HEK293 (cell line): ENCODE measurements at regions not wholly inside any gene's neighbourhood (a gene's known extent, or its start where the extent isn't known, plus 50 kb on each side); places are given as distances from the start of the nearest gene placed in this dataset.

Source experiments
- CTCF ChIA-PET: fragments of 350-600 bp; formaldehyde crosslinking; extraction: SDS; loops from one replicate; lab custom pipeline; 2021; ENCODE audit warnings: antibody characterized with exemption; lab: Yijun Ruan, JAX
- POLR2A ChIA-PET: fragments of 300-600 bp; formaldehyde crosslinking; extraction: SDS; loops from one replicate; lab custom pipeline; 2020; ENCODE audit warnings: antibody characterized with exemption, inconsistent platforms; lab: Yijun Ruan, JAX
- H3K27ac ChIP-seq: fragments of 200-500 bp; sonication (Bioruptor generic); 2 replicates; pipeline ENCODE4 v1.5.1; 2014; ENCODE audit warnings: low read depth, low read length, control low read depth, inconsistent platforms; ENCODE audit errors: extremely low read depth
- H3K36me3 ChIP-seq, 2 experiments: fragments of 200-500 bp in 1 of 2; sonication (Bioruptor generic) in 1 of 2; 1 replicate in 1 of 2; 2 replicates in 1 of 2; pipeline ENCODE4 v1.5.1; 2014 to 2017; ENCODE audit warnings: inconsistent platforms in 2 of 2, low read length in 2 of 2; ENCODE audit not compliant: control insufficient read depth in 2 of 2, insufficient read depth in 1 of 2
- H3K4me1 ChIP-seq: fragments of 200-500 bp; sonication (Bioruptor generic); 2 replicates; pipeline ENCODE4 v1.5.1; 2014; ENCODE audit warnings: mild to moderate bottlenecking, low read length, inconsistent platforms; ENCODE audit not compliant: control insufficient read depth, insufficient read depth
- H3K4me3 ChIP-seq: 2 replicates; pipeline ENCODE4 v1.5.1; 2011; ENCODE audit warnings: low read depth, mild to moderate bottlenecking, control low read depth, low read length, moderate library complexity
- H3K9me3 ChIP-seq: fragments of 200-500 bp; sonication (Bioruptor generic); 2 replicates; pipeline ENCODE4 v1.5.1; 2014; ENCODE audit warnings: low read depth, low read length, inconsistent platforms; ENCODE audit not compliant: control insufficient read depth, insufficient read depth
- EGR2 ChIP-seq: fragments of 450-650 bp; formaldehyde crosslinking; IDR thresholded peaks from 2 replicates; pipeline ENCODE4 v1.5.1; 2016; ENCODE audit warnings: low read depth, missing biosample characterization, missing genetic modification characterization
- MZF1 ChIP-seq: fragments of 450-650 bp; formaldehyde crosslinking; IDR thresholded peaks from 2 replicates; pipeline ENCODE4 v1.5.1; 2017; ENCODE audit warnings: missing biosample characterization, missing genetic modification characterization, borderline replicate concordance
- SP3 ChIP-seq: fragments of 450-650 bp; formaldehyde crosslinking; IDR thresholded peaks from 2 replicates; pipeline ENCODE4 v1.5.1; 2016; ENCODE audit warnings: missing biosample characterization, missing genetic modification characterization
- ZBTB17 ChIP-seq: fragments of 450-650 bp; formaldehyde crosslinking; IDR thresholded peaks from 2 replicates; pipeline ENCODE4 v1.5.1; 2016; ENCODE audit warnings: missing biosample characterization, missing genetic modification characterization
- ZBTB20 ChIP-seq: fragments of 450-650 bp; formaldehyde crosslinking; IDR thresholded peaks from 2 replicates; pipeline ENCODE4 v1.5.1; 2016; ENCODE audit warnings: missing biosample characterization, missing genetic modification characterization
- ZNF10 ChIP-seq: fragments of 450-650 bp; formaldehyde crosslinking; IDR thresholded peaks from 2 replicates; pipeline ENCODE4 v1.5.1; 2017; ENCODE audit warnings: missing biosample characterization, missing genetic modification characterization
- ZNF132 ChIP-seq: fragments of 450-650 bp; formaldehyde crosslinking; IDR thresholded peaks from 2 replicates; pipeline ENCODE4 v1.5.1; 2017; ENCODE audit warnings: missing biosample characterization, missing genetic modification characterization, borderline replicate concordance
- ZNF155 ChIP-seq: fragments of 450-650 bp; formaldehyde crosslinking; IDR thresholded peaks from 2 replicates; pipeline ENCODE4 v1.5.1; 2016; ENCODE audit warnings: missing biosample characterization, missing genetic modification characterization
- ZNF157 ChIP-seq: fragments of 450-650 bp; formaldehyde crosslinking; IDR thresholded peaks from 2 replicates; pipeline ENCODE4 v1.5.1; 2016; ENCODE audit warnings: missing biosample characterization, missing genetic modification characterization
- ZNF174 ChIP-seq: fragments of 450-650 bp; formaldehyde crosslinking; IDR thresholded peaks from 2 replicates; pipeline ENCODE4 v1.5.0; 2017; ENCODE audit warnings: missing biosample characterization, mild to moderate bottlenecking, missing genetic modification characterization
- ZNF175 ChIP-seq: fragments of 450-650 bp; formaldehyde crosslinking; IDR thresholded peaks from 2 replicates; pipeline ENCODE4 v1.5.1; 2016; ENCODE audit warnings: missing biosample characterization, missing genetic modification characterization
- ZNF184 ChIP-seq: fragments of 450-650 bp; IDR thresholded peaks from 2 replicates; pipeline ENCODE4 v1.5.1; 2018; ENCODE audit warnings: missing biosample characterization, mild to moderate bottlenecking, missing genetic modification characterization
- ZNF2 ChIP-seq: fragments of 450-650 bp; formaldehyde crosslinking; IDR thresholded peaks from 2 replicates; pipeline ENCODE4 v1.5.1; 2016; ENCODE audit warnings: missing biosample characterization, missing genetic modification characterization
- ZNF223 ChIP-seq: fragments of 450-650 bp; formaldehyde crosslinking; IDR thresholded peaks from 2 replicates; pipeline ENCODE4 v1.5.1; 2016; ENCODE audit warnings: missing biosample characterization, missing genetic modification characterization
- ZNF350 ChIP-seq: fragments of 450-650 bp; formaldehyde crosslinking; IDR thresholded peaks from 2 replicates; pipeline ENCODE4 v1.5.0; 2017; ENCODE audit warnings: missing biosample characterization, mild to moderate bottlenecking, missing genetic modification characterization
- ZNF510 ChIP-seq: fragments of 450-650 bp; formaldehyde crosslinking; IDR thresholded peaks from 2 replicates; pipeline ENCODE4 v1.5.1; 2018; ENCODE audit warnings: mild to moderate bottlenecking, missing genetic modification characterization, missing biosample characterization; ENCODE audit not compliant: insufficient replicate concordance
- ZNF514 ChIP-seq: fragments of 450-650 bp; formaldehyde crosslinking; IDR thresholded peaks from 2 replicates; pipeline ENCODE4 v1.5.1; 2016; ENCODE audit warnings: missing biosample characterization, missing genetic modification characterization
- ZNF521 ChIP-seq: fragments of 450-650 bp; formaldehyde crosslinking; IDR thresholded peaks from 2 replicates; pipeline ENCODE4 v1.5.1; 2017; ENCODE audit warnings: missing biosample characterization, mild to moderate bottlenecking, missing genetic modification characterization
- ZNF549 ChIP-seq: fragments of 450-650 bp; IDR thresholded peaks from 2 replicates; pipeline ENCODE4 v1.5.1; 2018; ENCODE audit warnings: missing biosample characterization, missing genetic modification characterization, mild to moderate bottlenecking, inconsistent platforms, moderate library complexity
- ZNF561 ChIP-seq: fragments of 450-650 bp; IDR thresholded peaks from 2 replicates; pipeline ENCODE4 v1.5.1; 2018; ENCODE audit warnings: missing biosample characterization, missing genetic modification characterization, borderline replicate concordance
- ZNF621 ChIP-seq: fragments of 450-650 bp; formaldehyde crosslinking; IDR thresholded peaks from 2 replicates; pipeline ENCODE4 v1.5.1; 2017; ENCODE audit warnings: missing biosample characterization, missing genetic modification characterization
- ZNF654 ChIP-seq: fragments of 450-650 bp; formaldehyde crosslinking; IDR thresholded peaks from 2 replicates; pipeline ENCODE4 v1.5.1; 2016; ENCODE audit warnings: low read depth, missing biosample characterization, missing genetic modification characterization
- ZNF658 ChIP-seq: fragments of 450-650 bp; formaldehyde crosslinking; IDR thresholded peaks from 2 replicates; pipeline ENCODE4; 2016; ENCODE audit warnings: missing biosample characterization, missing genetic modification characterization
- ZNF791 ChIP-seq: fragments of 450-650 bp; formaldehyde crosslinking; IDR thresholded peaks from 2 replicates; pipeline ENCODE4 v1.5.1; 2016; ENCODE audit warnings: missing biosample characterization, missing genetic modification characterization
- ZNF837 ChIP-seq: fragments of 450-650 bp; formaldehyde crosslinking; IDR thresholded peaks from 2 replicates; pipeline ENCODE4 v1.5.1; 2016; ENCODE audit warnings: missing biosample characterization, missing genetic modification characterization
- ZSCAN5A ChIP-seq: fragments of 450-650 bp; formaldehyde crosslinking; IDR thresholded peaks from 2 replicates; pipeline ENCODE4 v1.5.1; 2016; ENCODE audit warnings: missing biosample characterization, missing genetic modification characterization
- TF ChIP-seq, protein P1 (sequence below): fragments of 450-650 bp; formaldehyde crosslinking; IDR thresholded peaks from 2 replicates; pipeline ENCODE4 v1.5.1; 2016; ENCODE audit warnings: missing biosample characterization, missing genetic modification characterization, borderline replicate concordance
- TF ChIP-seq, protein P2 (sequence below): fragments of 450-650 bp; formaldehyde crosslinking; IDR thresholded peaks from 2 replicates; pipeline ENCODE4 v1.5.1; 2017; ENCODE audit warnings: missing biosample characterization, missing genetic modification characterization

DNA sequence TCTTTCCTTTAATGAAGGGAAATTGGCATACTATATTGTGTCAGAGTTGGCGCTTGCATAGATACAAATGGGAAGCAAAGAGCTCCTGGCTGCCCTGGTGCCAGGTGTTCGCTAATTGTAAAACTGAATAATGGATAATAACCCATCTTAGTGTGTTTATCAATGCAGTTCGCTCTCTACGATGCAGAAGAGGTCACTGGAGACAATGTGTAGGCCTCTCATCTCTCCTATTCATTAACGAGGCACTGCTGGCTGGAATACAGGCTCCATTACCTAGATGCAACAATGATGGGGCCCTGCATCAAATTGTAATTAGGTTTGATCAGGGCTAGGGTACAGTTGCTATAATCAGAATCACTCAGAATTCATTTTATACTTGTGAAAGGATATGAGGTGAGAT is 171.0 kb downstream of the RMI1 start:
- no peak overlapping the region for H3K4me3 ChIP-seq
- H3K4me1 ChIP-seq: no peaks in the 10 kb centered on the region
- ChIA-PET CTCF (interaction anchor here (0.6 kb wide), 1 partner anchor 636 kb away, joined by 3 read pairs; no protein-coding TSS in a partner anchor), POLR2A (no interaction called here)
- no peak overlapping the region for H3K27ac ChIP-seq
- TF ChIP-seq MZF1 (tag by site-specific recombination) (no peak), EGR2 (tag by site-specific recombination) (no peak), ZNF521 (tag by site-specific recombination) (no peak), ZNF654 (tag by site-specific recombination) (no peak)
- no peaks in the 10 kb centered on the region for H3K9me3 ChIP-seq
- H3K36me3 ChIP-seq: no peaks in the 10 kb centered on the region

- CTCF ChIA-PET: interaction anchor here (0.7 kb wide), 1 partner anchor 19 kb away, joined by 4 read pairs; no protein-coding TSS in a partner anchor
- Histone ChIP-seq H3K36me3 (no peaks in the 10 kb centered on the region), H3K27ac (no peak overlapping the region), H3K4me1 (no peaks in the 10 kb centered on the region), H3K9me3 (no peaks in the 10 kb centered on the region), H3K4me3 (no peak overlapping the region)
- TF ChIP-seq ZNF175 (tag by site-specific recombination): no peak
- no peak for TF ChIP-seq ZNF514 (tag by site-specific recombination)
- TF ChIP-seq SP3: no peak
- TF ChIP-seq ZNF184 (tag by site-specific recombination): no peak
- no peak for TF ChIP-seq ZNF157
- TF ChIP-seq ZNF791 (tag by site-specific recombination): no peak
- TF ChIP-seq ZNF561 (tag by site-specific recombination): no peak
- TF ChIP-seq ZBTB17: no peak
- no peak for TF ChIP-seq ZNF621 (tag by site-specific recombination)
- TF ChIP-seq ZSCAN5A (tag by site-specific recombination): no peak
- no peak for TF ChIP-seq ZNF174 (tag by site-specific recombination)
- POLR2A ChIA-PET: no interaction called here
These were observed 171.6 kb downstream of the RMI1 start for GRCh38 chr9:84152204-84152603.

DNA sequence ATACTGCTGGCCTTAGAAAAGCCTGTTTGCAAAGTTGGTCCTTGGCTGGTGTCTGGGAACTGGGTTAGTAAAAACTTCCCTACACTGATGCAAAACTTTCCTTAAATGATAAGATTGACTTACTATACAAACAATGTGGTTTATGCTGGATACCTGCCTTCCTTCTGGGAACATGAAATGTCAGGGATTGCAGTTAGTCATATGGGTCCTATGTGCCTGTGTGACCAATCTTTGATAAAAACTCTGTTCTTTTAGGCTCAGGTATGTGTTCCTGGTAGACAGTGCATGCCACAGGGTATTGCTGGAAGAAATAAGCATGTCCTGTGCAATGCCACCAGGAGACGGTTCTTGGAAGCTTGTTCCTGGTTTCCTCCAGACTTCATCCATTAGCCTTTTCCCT is 173.3 kb downstream of the RMI1 start:
- no peak overlapping the region for H3K27ac ChIP-seq
- no peaks in the 10 kb centered on the region for H3K36me3 ChIP-seq
- CTCF ChIA-PET: no interaction called here
- POLR2A ChIA-PET: no interaction called here
- no peak overlapping the region for H3K4me3 ChIP-seq
- H3K9me3 ChIP-seq: no peaks in the 10 kb centered on the region
- TF ChIP-seq ZNF510 (tag by site-specific recombination): no peak
- 0 out of 2 replicates have a peak, but pooled peaks have one; percentile 22 for TF ChIP-seq ZBTB20
- TF ChIP-seq, all 188 proteins: peak for 1
- H3K4me1 ChIP-seq: no peaks in the 10 kb centered on the region

GRCh38 chr9:84154320-84154719 is 173.7 kb downstream of the RMI1 start:
- Histone ChIP-seq H3K27ac (no peak overlapping the region), H3K4me1 (no peaks in the 10 kb centered on the region), H3K4me3 (no peak overlapping the region), H3K36me3 (no peaks in the 10 kb centered on the region), H3K9me3 (no peaks in the 10 kb centered on the region)
- ChIA-PET CTCF (interaction anchor here (0.6 kb wide), 1 partner anchor 26 kb away, joined by 3 read pairs; no protein-coding TSS in a partner anchor), POLR2A (no interaction called here)
- no peak for TF ChIP-seq ZNF155 (tag by site-specific recombination)
- TF ChIP-seq ZNF223 (tag by site-specific recombination): no peak
- TF ChIP-seq ZNF837 (tag by site-specific recombination): no peak
- TF ChIP-seq, protein P1, sequence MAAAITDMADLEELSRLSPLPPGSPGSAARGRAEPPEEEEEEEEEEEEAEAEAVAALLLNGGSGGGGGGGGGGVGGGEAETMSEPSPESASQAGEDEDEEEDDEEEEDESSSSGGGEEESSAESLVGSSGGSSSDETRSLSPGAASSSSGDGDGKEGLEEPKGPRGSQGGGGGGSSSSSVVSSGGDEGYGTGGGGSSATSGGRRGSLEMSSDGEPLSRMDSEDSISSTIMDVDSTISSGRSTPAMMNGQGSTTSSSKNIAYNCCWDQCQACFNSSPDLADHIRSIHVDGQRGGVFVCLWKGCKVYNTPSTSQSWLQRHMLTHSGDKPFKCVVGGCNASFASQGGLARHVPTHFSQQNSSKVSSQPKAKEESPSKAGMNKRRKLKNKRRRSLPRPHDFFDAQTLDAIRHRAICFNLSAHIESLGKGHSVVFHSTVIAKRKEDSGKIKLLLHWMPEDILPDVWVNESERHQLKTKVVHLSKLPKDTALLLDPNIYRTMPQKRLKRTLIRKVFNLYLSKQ: no peak
- no peak for TF ChIP-seq ZNF2 (tag by site-specific recombination)
- no peak for TF ChIP-seq ZNF549 (tag by site-specific recombination)
- TF ChIP-seq ZNF350 (tag by site-specific recombination): no peak
- TF ChIP-seq, protein P2, sequence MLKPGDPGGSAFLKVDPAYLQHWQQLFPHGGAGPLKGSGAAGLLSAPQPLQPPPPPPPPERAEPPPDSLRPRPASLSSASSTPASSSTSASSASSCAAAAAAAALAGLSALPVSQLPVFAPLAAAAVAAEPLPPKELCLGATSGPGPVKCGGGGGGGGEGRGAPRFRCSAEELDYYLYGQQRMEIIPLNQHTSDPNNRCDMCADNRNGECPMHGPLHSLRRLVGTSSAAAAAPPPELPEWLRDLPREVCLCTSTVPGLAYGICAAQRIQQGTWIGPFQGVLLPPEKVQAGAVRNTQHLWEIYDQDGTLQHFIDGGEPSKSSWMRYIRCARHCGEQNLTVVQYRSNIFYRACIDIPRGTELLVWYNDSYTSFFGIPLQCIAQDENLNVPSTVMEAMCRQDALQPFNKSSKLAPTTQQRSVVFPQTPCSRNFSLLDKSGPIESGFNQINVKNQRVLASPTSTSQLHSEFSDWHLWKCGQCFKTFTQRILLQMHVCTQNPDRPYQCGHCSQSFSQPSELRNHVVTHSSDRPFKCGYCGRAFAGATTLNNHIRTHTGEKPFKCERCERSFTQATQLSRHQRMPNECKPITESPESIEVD (tag by site-specific recombination): no peak
- no peak for TF ChIP-seq ZNF658 (tag by site-specific recombination)
- TF ChIP-seq ZNF132 (tag by site-specific recombination): no peak
- no peak for TF ChIP-seq ZNF10
